Omental fat pad (tissue), 3 donors: ENCODE measurements at regions not wholly inside any gene's neighbourhood (a gene's known extent, or its start where the extent isn't known, plus 50 kb on each side); places are given as distances from the start of the nearest gene placed in this dataset.
"Not testable (repeated sequence)": the region's sequence is repeated elsewhere in the genome, so short reads cannot be mapped to it uniquely, and the experiment has no call there.

Experiments
- ATAC-seq: fragments of 150-250 bp; one replicate; pipeline ENCODE4 v1.9.1; 2016; ENCODE audit warnings: mild to moderate bottlenecking, moderate library complexity; ENCODE audit not compliant: low FRiP score
- DNase-seq: peaks from one replicate; pipeline ENCODE4 v3.0.0-alpha.2; 2019; ENCODE audit warnings: low spot score
- CTCF ChIP-seq, 3 donors: fragments of 450-650 bp; IDR thresholded peaks; one replicate each; pipeline ENCODE4 v1.5.1; 2016 to 2017; ENCODE audit warnings: antibody characterized with exemption in 3 of 3, mild to moderate bottlenecking in 3 of 3, moderate library complexity in 2 of 3

DNA sequence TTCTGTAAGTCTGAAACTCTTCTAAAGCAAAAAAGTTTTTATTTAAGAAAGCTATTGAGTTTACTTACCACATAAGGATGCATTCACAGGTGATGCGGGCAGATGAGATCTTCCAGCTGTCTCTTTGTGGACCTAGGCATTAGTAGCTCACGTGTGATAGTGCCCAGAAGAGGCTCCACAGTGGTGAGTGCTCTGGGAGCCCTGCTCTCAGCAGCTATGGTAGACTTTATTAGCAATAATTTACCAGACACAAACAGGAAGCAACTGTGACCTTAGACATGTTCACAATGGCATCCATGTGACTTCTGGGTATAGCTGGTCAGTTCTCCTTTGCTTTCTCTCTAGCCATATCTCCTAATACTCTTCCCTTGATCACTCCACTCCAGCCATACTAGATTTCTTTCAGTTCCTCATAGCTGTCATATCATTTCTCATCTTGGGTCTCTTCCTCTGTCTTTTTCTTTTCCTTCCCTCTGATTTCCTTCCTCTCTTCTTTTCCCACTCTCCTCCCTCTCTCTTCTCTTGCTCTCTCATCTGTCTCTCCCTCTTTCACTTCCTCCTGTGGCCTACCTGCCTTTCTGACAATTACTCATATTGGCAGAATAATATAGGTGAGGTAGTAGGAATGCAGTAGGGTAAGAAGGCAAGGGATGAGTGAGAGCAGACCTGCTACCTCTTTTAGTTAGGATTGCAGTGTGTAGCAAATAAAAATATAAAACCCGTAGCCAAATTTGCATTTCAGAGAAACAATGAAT lies 75.2 kb upstream of the SCAF11 start:
- ATAC-seq, result no peak
- no peak for DNase-seq
- TF ChIP-seq CTCF (IDR thresholded peaks at IDR 0.05), result no peak

- no peak for ATAC-seq
- TF ChIP-seq CTCF (IDR thresholded peaks at IDR 0.05), result no peak
- no peak for DNase-seq
These were observed 74.2 kb upstream of the SCAF11 start for GRCh38 chr12:46064548-46064947.

GRCh38 chr12:46058697-46059096 lies 68.3 kb upstream of the SCAF11 start:
- not testable (repeated sequence) for DNase-seq, ATAC-seq

DNA sequence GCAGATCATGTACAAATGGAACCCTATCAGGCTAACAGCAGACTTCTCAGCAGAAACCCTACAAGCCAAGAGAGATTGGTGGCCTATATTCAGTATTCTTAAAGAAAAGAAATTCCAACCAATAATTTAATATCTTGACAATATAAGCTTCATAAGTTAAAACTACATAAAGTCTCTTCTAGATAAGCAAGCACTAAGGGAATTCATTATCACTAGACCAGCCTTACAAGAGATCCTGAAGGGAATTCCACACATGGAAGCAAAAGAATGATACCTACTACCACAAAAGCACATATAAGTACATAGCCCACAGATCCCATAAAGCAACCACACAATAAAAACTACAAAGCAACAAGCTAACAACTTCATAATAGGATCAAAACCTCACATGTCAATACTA lies 60.4 kb upstream of the SCAF11 start:
- TF ChIP-seq CTCF (IDR thresholded peaks at IDR 0.05), result no peak
- DNase-seq, result no peak

DNA sequence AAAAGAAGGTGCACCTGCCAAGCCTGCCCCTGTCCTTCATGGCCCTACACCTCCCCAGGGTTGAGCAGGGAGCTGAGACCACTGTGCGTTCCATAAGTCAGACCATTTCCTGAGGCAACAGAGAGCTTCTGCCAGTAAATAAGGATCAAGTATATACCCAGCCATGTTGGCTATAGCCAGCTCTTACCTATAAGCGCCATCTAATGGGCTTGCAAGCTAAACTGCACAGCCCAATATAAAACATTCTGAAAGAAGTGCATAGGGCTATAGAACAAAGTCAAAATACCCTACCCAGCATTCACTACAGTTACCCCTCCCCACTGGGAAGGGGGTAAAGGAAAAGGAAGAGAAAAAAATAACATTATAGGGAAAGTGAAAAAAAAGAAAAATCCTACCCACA lies 59.3 kb upstream of the SCAF11 start:
- ATAC-seq, result no peak
- TF ChIP-seq CTCF (IDR thresholded peaks at IDR 0.05), result no peak
- DNase-seq, result no peak

More for the DNA sequence above, 60.4 kb upstream of the SCAF11 start:
- no peak for ATAC-seq

- no peak for DNase-seq
- no peak for ATAC-seq
- no peak for TF ChIP-seq CTCF (IDR thresholded peaks at IDR 0.05)
These were observed 56.1 kb upstream of the SCAF11 start for GRCh38 chr12:46046436-46046835.

DNA sequence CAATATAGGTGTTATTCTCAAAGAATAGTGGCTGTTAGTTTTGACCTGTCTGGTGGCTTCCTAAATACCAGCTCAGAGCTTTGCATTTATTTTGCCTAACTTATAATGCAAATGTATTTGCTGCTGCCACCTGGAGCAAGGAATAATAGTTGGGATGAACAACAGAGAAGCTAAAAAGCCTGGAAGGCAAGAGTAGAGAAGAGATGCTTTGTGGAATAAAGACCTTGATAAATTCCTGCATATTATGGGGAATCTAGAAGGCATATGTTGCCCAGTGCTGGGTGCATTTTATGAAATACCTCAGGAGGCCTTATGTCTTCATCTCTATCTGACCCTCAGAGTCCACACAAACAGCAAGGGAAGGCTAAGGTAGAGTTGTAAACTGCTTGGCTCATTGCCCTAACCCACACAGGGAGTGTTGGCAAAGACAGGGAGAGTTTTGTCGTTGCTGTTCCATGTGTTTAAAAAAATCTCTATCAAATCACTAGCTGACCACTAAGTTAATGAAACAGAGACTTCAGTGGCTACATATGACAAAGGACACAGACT lies 53.7 kb upstream of the SCAF11 start:
- DNase-seq (no peak), ATAC-seq (no peak)
- no peak for TF ChIP-seq CTCF (IDR thresholded peaks at IDR 0.05)
